ENCODE measurements at regions not wholly inside any gene's neighbourhood (a gene's known extent, or its start where the extent isn't known, plus 50 kb on each side); places are given as distances from the start of the nearest gene placed in this dataset.

- TF ChIP-seq CTCF (IDR thresholded peaks at IDR 0.05) (no peak), POLR2A (IDR thresholded peaks at IDR 0.05) (no peak)
These were observed 410.3 kb downstream of the LRATD1 start for GRCh38 chr2:15042801-15043217.
